Endothelial cell of umbilical vein (primary cell): ENCODE measurements at regions not wholly inside any gene's neighbourhood (a gene's known extent, or its start where the extent isn't known, plus 50 kb on each side); places are given as distances from the start of the nearest gene placed in this dataset.

Experiments used
- FOS ChIP-seq: IDR thresholded peaks from 2 replicates; pipeline ENCODE4 v1.6.1; 2011; ENCODE audit warnings: mild to moderate bottlenecking, low read length, moderate library complexity, borderline replicate concordance; ENCODE audit not compliant: insufficient read depth
- GATA2 ChIP-seq: IDR thresholded peaks from 2 replicates; pipeline ENCODE4 v1.7.0; 2011; ENCODE audit warnings: low read depth, mild to moderate bottlenecking, moderate library complexity, mixed read lengths, low read length; ENCODE audit not compliant: insufficient read length, insufficient read depth
- POLR2A ChIP-seq: IDR thresholded peaks from 2 replicates; pipeline ENCODE4 v1.6.1; 2012; ENCODE audit warnings: low read depth, mild to moderate bottlenecking, control low read depth, low read length
- POLR2AphosphoS5 ChIP-seq: IDR thresholded peaks from 2 replicates; pipeline ENCODE4 v1.6.1; 2012; ENCODE audit warnings: low read depth, mild to moderate bottlenecking, control low read depth, low read length, moderate library complexity; ENCODE audit not compliant: insufficient read depth
- TF ChIP-seq, protein P1 (sequence below), 2 donors: IDR thresholded peaks; 1 replicate in 1 of 2; 2 replicates in 1 of 2; pipeline ENCODE4 v1.5.1; 2011; ENCODE audit warnings: low read length in 2 of 2, mild to moderate bottlenecking in 2 of 2, moderate library complexity in 2 of 2, control low read depth in 1 of 2, inconsistent platforms in 1 of 2, low read depth in 1 of 2; ENCODE audit not compliant: insufficient read depth in 1 of 2; ENCODE audit errors: extremely low read depth in 1 of 2

DNA sequence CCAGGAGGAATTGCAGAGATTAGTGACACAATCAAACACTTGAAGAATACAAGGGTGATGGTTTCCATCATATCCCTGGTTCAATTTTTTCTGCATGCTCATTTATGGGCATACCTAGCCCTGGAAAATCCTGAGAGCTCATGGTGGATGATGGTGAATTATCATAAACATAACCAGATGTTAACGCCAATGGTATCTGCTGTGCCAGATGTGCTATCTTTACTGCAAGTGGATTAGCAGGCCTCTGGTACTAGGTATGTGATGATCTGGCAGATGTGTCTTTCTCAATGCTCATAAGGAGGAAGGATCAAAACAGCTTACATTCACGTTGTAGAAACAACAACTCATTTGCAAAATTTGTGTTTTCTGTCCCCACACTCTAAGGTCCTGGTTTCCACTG is 150.5 kb downstream of the FZD1 start:
- TF ChIP-seq, protein P1, sequence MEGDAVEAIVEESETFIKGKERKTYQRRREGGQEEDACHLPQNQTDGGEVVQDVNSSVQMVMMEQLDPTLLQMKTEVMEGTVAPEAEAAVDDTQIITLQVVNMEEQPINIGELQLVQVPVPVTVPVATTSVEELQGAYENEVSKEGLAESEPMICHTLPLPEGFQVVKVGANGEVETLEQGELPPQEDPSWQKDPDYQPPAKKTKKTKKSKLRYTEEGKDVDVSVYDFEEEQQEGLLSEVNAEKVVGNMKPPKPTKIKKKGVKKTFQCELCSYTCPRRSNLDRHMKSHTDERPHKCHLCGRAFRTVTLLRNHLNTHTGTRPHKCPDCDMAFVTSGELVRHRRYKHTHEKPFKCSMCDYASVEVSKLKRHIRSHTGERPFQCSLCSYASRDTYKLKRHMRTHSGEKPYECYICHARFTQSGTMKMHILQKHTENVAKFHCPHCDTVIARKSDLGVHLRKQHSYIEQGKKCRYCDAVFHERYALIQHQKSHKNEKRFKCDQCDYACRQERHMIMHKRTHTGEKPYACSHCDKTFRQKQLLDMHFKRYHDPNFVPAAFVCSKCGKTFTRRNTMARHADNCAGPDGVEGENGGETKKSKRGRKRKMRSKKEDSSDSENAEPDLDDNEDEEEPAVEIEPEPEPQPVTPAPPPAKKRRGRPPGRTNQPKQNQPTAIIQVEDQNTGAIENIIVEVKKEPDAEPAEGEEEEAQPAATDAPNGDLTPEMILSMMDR (IDR thresholded peaks at IDR 0.05; ENCODE audit: extremely low read depth in 1 of 2, insufficient read depth in 1 of 2, low read depth in 1 of 2, low read length in 2 of 2): no peak
- TF ChIP-seq POLR2A (no peak), GATA2 (no peak), FOS (no peak), POLR2AphosphoS5 (no peak)
